Coronary artery (tissue), 2 donors: ENCODE measurements at regions not wholly inside any gene's neighbourhood (a gene's known extent, or its start where the extent isn't known, plus 50 kb on each side); places are given as distances from the start of the nearest gene placed in this dataset.

Experiments used
- DNase-seq: peaks from one replicate; pipeline ENCODE4 v3.0.0-alpha.2; 2017; ENCODE audit warnings: low spot score
- H3K27ac ChIP-seq, 2 donors: fragments of 200-600 bp; sonication (generic); one replicate each; pipeline ENCODE4 v1.5.1; 2016 to 2019
- H3K4me3 ChIP-seq: fragments of 200-600 bp; sonication (generic); 2 replicates; pipeline ENCODE4 v1.5.1; 2016; ENCODE audit warnings: mild to moderate bottlenecking, moderate library complexity
- TF ChIP-seq, protein P1 (sequence below): fragments of 200-600 bp; sonication (generic); IDR thresholded peaks from one replicate; pipeline ENCODE4 v1.5.1; 2019; ENCODE audit warnings: antibody characterized with exemption

- TF ChIP-seq, protein P1, sequence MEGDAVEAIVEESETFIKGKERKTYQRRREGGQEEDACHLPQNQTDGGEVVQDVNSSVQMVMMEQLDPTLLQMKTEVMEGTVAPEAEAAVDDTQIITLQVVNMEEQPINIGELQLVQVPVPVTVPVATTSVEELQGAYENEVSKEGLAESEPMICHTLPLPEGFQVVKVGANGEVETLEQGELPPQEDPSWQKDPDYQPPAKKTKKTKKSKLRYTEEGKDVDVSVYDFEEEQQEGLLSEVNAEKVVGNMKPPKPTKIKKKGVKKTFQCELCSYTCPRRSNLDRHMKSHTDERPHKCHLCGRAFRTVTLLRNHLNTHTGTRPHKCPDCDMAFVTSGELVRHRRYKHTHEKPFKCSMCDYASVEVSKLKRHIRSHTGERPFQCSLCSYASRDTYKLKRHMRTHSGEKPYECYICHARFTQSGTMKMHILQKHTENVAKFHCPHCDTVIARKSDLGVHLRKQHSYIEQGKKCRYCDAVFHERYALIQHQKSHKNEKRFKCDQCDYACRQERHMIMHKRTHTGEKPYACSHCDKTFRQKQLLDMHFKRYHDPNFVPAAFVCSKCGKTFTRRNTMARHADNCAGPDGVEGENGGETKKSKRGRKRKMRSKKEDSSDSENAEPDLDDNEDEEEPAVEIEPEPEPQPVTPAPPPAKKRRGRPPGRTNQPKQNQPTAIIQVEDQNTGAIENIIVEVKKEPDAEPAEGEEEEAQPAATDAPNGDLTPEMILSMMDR: no peak
- H3K4me3 ChIP-seq: no peak overlapping the region
- H3K27ac ChIP-seq: no peak overlapping the region
- no peak for DNase-seq
These were observed 388.1 kb upstream of the TMPO start for GRCh38 chr12:98127336-98127679.

DNA sequence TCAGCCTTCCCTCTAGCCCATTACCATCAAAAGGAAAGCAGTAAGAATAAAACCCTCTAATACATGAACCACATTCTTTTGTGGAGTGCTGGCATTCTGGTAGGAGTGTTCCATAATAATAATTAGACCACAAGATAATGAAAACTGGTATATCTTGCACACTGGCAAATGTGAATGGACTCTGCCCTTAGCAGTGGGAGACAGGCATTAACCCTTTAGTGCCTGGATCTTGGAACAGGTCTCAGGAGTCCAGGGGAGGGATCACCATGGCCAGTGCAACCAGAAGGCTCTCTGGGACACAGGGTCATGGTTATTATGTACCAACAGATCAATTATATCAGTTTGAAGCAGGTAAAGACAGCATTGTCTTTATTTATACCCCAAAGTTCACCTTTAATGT lies 387.5 kb upstream of the TMPO start:
- no peak for DNase-seq
- TF ChIP-seq, protein P1: no peak
- no peak overlapping the region for H3K4me3 ChIP-seq
- H3K27ac ChIP-seq: no peak overlapping the region

GRCh38 chr12:98136544-98136943 lies 378.8 kb upstream of the TMPO start:
- Histone ChIP-seq H3K4me3 (no peak overlapping the region), H3K27ac (no peak overlapping the region)
- TF ChIP-seq, protein P1: no peak
- DNase-seq: no peak

DNA sequence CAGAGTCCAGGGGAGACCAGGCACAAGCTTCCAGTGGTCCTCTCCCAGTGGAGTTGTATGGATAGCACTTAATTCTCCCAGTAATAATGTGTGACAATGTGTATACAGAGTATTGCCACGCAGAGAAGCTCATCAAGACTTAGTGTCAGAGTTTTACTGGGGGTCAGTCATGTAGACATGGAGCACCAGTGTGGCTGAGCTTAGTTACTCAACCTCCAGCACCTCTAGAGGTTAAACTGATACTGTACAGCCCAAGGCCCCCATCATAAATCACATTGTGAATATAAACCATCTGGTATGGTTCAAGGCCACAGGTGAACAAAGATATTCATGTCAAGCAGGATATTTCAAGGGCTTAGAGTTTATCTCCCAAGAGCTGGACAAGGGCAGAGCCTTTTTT lies 378.1 kb upstream of the TMPO start:
- H3K27ac ChIP-seq: no peak overlapping the region
- DNase-seq: no peak
- TF ChIP-seq, protein P1: no peak
- H3K4me3 ChIP-seq: no peak overlapping the region

- no peak overlapping the region for H3K27ac ChIP-seq
- no peak overlapping the region for H3K4me3 ChIP-seq
- TF ChIP-seq, protein P1: no peak
- no peak for DNase-seq
These were observed 370.4 kb upstream of the TMPO start for GRCh38 chr12:98144953-98145352.

DNA sequence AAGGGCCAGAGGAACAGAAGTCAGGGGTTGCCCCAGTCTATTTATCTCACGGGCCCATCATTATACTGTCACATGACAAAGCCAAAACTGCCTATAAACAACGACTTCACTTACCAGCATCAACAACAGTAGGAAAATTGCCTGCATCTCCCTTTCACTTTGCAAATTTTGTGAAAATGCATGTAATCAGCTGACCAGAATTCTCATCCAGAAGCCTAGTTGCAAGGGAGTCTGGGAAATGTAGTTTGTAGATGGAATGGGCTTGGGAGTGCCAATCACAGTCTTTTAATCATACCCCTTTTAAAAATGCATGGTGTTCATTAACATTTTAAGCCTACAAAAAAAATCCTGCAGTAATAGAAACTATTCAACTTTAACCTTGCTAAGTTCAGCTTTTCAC lies 369.3 kb upstream of the TMPO start:
- TF ChIP-seq, protein P1: no peak
- DNase-seq: no peak
- H3K27ac ChIP-seq: no peak overlapping the region
- H3K4me3 ChIP-seq: no peak overlapping the region

GRCh38 chr12:98146487-98146886 lies 368.9 kb upstream of the TMPO start:
- TF ChIP-seq, protein P1: no peak
- Histone ChIP-seq H3K27ac (no peak overlapping the region), H3K4me3 (no peak overlapping the region)
- no peak for DNase-seq
